Activated CD4-positive, alpha-beta T cell treated with anti-CD3 and anti-CD28 coated beads for 48 hours (primary cell): ENCODE measurements at regions not wholly inside any gene's neighbourhood (a gene's known extent, or its start where the extent isn't known, plus 50 kb on each side); places are given as distances from the start of the nearest gene placed in this dataset.
"Not testable (repeated sequence)": the region's sequence is repeated elsewhere in the genome, so short reads cannot be mapped to it uniquely, and the experiment has no call there.

Experiments
- DNase-seq: peaks from one replicate; pipeline ENCODE4 v3.0.0-alpha.2; 2020

GRCh38 chr2:91525587-91525986, 2834.1 kb downstream of the RPIA start:
- DNase-seq: not testable (repeated sequence)

- not testable (repeated sequence) for DNase-seq
Observed at GRCh38 chr2:91526083-91526482, 2834.6 kb downstream of the RPIA start.

- DNase-seq: not testable (repeated sequence)
Observed at GRCh38 chr2:91527056-91527455, 2835.6 kb downstream of the RPIA start.

- DNase-seq: not testable (repeated sequence)
Observed at GRCh38 chr2:91527491-91528031, 2836.1 kb downstream of the RPIA start.

GRCh38 chr2:91528361-91528760, 2836.9 kb downstream of the RPIA start:
- not testable (repeated sequence) for DNase-seq

GRCh38 chr2:91536109-91536508, 2844.6 kb downstream of the RPIA start:
- not testable (repeated sequence) for DNase-seq

- DNase-seq: not testable (repeated sequence)
Observed at GRCh38 chr2:91536549-91537263, 2845.2 kb downstream of the RPIA start.

GRCh38 chr2:91549316-91549715, 2857.8 kb downstream of the RPIA start:
- DNase-seq: not testable (repeated sequence)

GRCh38 chr2:91558234-91558633, 2866.8 kb downstream of the RPIA start:
- DNase-seq: not testable (repeated sequence)

- DNase-seq: not testable (repeated sequence)
Observed at GRCh38 chr2:91559269-91559668, 2867.8 kb downstream of the RPIA start.

- not testable (repeated sequence) for DNase-seq
Observed at GRCh38 chr2:91559886-91560614, 2868.6 kb downstream of the RPIA start.

- DNase-seq: not testable (repeated sequence)
Observed at GRCh38 chr2:91562184-91562583, 2870.7 kb downstream of the RPIA start.

- not testable (repeated sequence) for DNase-seq
Observed at GRCh38 chr2:91564700-91565099, 2873.2 kb downstream of the RPIA start.

GRCh38 chr2:91565689-91566430, 2874.4 kb downstream of the RPIA start:
- not testable (repeated sequence) for DNase-seq

GRCh38 chr2:91566611-91567010, 2875.1 kb downstream of the RPIA start:
- not testable (repeated sequence) for DNase-seq

GRCh38 chr2:91567546-91568335, 2876.3 kb downstream of the RPIA start:
- not testable (repeated sequence) for DNase-seq

- DNase-seq: not testable (repeated sequence)
Observed at GRCh38 chr2:91568391-91569338, 2877.2 kb downstream of the RPIA start.

- not testable (repeated sequence) for DNase-seq
Observed at GRCh38 chr2:91571239-91571923, 2879.9 kb downstream of the RPIA start.

- not testable (repeated sequence) for DNase-seq
Observed at GRCh38 chr2:91573018-91573417, 2881.5 kb downstream of the RPIA start.

- DNase-seq: not testable (repeated sequence)
Observed at GRCh38 chr2:91573755-91574154, 2882.3 kb downstream of the RPIA start.
